ENCODE measurements at regions not wholly inside any gene's neighbourhood (a gene's known extent, or its start where the extent isn't known, plus 50 kb on each side); places are given as distances from the start of the nearest gene placed in this dataset.

- no peak overlapping the region for H3K27ac ChIP-seq
- POLR2A ChIA-PET (ENCODE audit: low non-redundant PET), result no interaction called here
- TF ChIP-seq CTCF (conservative IDR thresholded peaks at IDR 0.05; ENCODE audit: low read depth), result no peak
- CTCF ChIA-PET, result no interaction called here
- DNase-seq (ENCODE audit: low spot score), result no peak
These were observed 120.2 kb upstream of the VPREB1 start for GRCh38 chr22:22124374-22124773.

- H3K27ac ChIP-seq, result no peak overlapping the region
- TF ChIP-seq CTCF (conservative IDR thresholded peaks at IDR 0.05; ENCODE audit: low read depth), result no peak
- ChIA-PET CTCF (no interaction called here), POLR2A (ENCODE audit: low non-redundant PET) (no interaction called here)
- DNase-seq (ENCODE audit: low spot score), result no peak
These were observed 120.7 kb upstream of the VPREB1 start for GRCh38 chr22:22123960-22124278.

- POLR2A ChIA-PET (ENCODE audit: low non-redundant PET), result no interaction called here
- TF ChIP-seq CTCF (conservative IDR thresholded peaks at IDR 0.05; ENCODE audit: low read depth), result no peak
- CTCF ChIA-PET, result no interaction called here
- DNase-seq (ENCODE audit: low spot score), result no peak
- no peak overlapping the region for H3K27ac ChIP-seq
These were observed 121.2 kb upstream of the VPREB1 start for GRCh38 chr22:22123118-22123959.

DNA sequence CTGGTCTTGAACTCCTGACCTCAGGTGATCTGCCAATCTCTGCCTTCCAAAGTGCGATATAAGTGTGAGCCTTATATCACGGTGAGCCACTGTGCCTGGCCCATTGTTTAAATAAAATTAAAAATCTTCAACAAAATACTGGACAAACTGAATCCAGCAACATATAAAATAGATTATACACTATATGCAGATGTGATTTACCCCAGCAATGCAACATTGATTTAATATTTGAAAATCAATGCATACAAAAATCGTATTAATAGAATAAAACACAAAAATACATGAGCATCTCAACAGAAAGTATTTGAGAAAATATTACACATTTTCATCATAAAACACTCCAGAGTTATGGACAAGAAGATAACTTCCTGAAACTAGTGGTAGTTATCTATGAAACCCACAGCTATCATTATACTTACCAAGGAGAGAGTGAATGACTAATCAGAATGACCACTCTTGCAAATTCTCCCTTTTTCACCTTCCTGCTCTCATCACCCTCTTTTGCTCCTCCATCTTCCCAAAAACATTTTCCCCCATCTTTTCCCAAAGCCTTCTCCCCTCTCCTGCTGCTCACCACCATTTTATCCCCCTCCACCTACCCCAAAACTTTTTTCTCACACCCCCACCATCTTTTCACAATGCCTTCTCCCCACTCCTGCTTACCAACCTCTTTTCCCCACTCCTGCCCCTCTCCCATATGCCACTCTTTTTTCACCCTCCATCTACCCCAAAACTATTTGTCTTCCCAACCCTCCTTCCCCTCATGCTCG lies 122.1 kb upstream of the VPREB1 start:
- no peak overlapping the region for H3K27ac ChIP-seq
- DNase-seq (ENCODE audit: low spot score), result no peak
- ChIA-PET POLR2A (ENCODE audit: low non-redundant PET) (no interaction called here), CTCF (no interaction called here)
- no peak for TF ChIP-seq CTCF (conservative IDR thresholded peaks at IDR 0.05; ENCODE audit: low read depth)

- no peak for TF ChIP-seq CTCF (conservative IDR thresholded peaks at IDR 0.05; ENCODE audit: low read depth)
- no peak for DNase-seq (ENCODE audit: low spot score)
- H3K27ac ChIP-seq, result no peak overlapping the region
- POLR2A ChIA-PET (ENCODE audit: low non-redundant PET), result no interaction called here
- CTCF ChIA-PET, result interaction anchor here (0.6 kb wide), 1 partner anchor 80 kb away, joined by 4 read pairs; no protein-coding TSS in a partner anchor
These were observed 123.1 kb upstream of the VPREB1 start for GRCh38 chr22:22121445-22121844.

DNA sequence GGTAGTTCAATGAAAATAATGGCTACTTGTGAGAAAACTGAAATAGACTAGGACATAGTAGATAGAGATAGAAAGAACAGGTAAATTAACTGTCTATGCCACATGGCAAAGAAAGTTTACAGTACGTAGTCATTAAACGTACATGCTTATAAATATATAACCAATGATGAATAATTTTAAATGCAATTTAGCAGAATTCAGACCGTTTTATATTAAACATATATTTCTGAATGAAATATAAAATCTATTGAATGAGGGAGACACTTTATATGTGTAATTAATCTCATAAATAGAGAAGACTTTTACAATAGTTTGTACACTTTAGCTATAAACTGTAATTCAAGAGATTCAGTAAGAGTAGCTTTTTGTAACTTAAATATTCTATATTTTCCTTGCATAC lies 124.4 kb upstream of the VPREB1 start:
- ChIA-PET POLR2A (ENCODE audit: low non-redundant PET) (no interaction called here), CTCF (interaction anchor here (0.7 kb wide), 1 partner anchor 274 kb away, joined by 6 read pairs; no protein-coding TSS in a partner anchor)
- DNase-seq (ENCODE audit: low spot score), result no peak
- no peak for TF ChIP-seq CTCF (conservative IDR thresholded peaks at IDR 0.05; ENCODE audit: low read depth)
- H3K27ac ChIP-seq, result no peak overlapping the region
